Fibroblast of villous mesenchyme (primary cell): ENCODE measurements at regions not wholly inside any gene's neighbourhood (a gene's known extent, or its start where the extent isn't known, plus 50 kb on each side); places are given as distances from the start of the nearest gene placed in this dataset.

ENCODE experiments used
- DNase-seq: peaks from one replicate; pipeline ENCODE4 v3.0.0-alpha.2; 2010; ENCODE audit warnings: low read depth
- H3K4me3 ChIP-seq: 2 replicates; pipeline ENCODE4 v1.5.1; 2011; ENCODE audit warnings: low read depth, mild to moderate bottlenecking, low read length
- TF ChIP-seq, protein P1 (sequence below): IDR thresholded peaks from 2 replicates; pipeline ENCODE4 v1.5.1; 2012; ENCODE audit warnings: low read depth, mild to moderate bottlenecking, low read length; ENCODE audit not compliant: insufficient read depth

DNA sequence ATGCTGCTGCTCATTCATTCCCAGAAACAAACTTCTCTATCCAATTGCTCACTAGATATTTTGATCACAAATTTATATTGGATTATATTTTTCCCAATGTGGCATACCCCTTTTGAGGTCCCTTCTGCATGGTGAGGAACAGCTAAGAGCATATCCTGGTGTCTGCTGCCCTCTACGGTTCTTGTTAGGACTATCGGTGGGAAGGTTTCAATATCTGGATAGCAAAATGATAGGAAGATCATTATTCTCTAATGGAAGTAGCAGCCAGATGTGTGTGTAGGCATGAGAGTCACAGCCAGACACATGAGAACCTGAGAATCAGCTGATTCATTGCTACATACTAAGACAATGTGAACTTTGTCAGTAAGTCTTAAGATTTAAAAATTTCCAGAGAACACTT lies 1422.4 kb upstream of the MIR17HG start:
- H3K4me3 ChIP-seq: no peak overlapping the region
- no peak for DNase-seq
- TF ChIP-seq, protein P1, sequence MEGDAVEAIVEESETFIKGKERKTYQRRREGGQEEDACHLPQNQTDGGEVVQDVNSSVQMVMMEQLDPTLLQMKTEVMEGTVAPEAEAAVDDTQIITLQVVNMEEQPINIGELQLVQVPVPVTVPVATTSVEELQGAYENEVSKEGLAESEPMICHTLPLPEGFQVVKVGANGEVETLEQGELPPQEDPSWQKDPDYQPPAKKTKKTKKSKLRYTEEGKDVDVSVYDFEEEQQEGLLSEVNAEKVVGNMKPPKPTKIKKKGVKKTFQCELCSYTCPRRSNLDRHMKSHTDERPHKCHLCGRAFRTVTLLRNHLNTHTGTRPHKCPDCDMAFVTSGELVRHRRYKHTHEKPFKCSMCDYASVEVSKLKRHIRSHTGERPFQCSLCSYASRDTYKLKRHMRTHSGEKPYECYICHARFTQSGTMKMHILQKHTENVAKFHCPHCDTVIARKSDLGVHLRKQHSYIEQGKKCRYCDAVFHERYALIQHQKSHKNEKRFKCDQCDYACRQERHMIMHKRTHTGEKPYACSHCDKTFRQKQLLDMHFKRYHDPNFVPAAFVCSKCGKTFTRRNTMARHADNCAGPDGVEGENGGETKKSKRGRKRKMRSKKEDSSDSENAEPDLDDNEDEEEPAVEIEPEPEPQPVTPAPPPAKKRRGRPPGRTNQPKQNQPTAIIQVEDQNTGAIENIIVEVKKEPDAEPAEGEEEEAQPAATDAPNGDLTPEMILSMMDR: peak; percentile 30

DNA sequence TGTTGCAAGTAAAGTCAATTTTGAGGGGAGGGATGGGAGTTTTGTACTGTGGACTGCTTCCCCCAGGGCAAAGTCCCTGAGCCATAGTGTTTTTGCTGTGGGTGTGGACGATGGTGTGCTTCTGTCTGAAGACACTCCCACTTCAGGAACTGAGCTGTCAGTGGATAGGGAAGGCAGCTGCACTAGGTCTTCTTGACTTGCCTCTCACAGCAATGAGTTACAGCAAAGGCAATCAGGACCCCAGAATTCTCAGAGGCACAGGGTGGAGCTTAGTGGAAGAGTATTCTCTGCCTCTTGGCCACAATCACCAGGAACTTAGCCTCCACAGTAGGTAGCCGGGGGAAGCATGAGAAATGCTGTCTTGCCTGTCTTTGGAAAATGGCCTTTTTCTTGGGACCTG lies 1416.6 kb upstream of the MIR17HG start:
- DNase-seq: no peak
- H3K4me3 ChIP-seq: no peak overlapping the region
- TF ChIP-seq, protein P1: no peak

DNA sequence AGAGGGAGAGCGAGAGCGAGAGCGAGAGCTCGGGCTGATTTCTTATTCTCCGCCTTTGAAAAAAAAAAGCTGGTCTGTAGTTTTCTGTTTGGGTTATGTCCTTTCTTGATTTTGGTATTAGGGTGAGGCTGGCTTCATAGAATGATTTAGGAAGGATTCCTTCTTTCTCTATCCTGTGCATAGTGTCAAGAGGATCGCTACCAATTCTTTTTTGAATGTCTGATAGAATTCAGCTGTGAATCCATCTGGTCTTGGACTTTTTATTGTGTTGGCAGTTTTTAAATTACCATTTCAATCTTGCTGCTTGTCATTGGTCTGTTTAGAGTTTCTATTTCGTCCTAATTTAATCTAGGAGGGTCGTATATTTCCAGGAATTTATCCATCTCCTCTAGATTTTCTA lies 1414.6 kb upstream of the MIR17HG start:
- TF ChIP-seq, protein P1: no peak
- no peak for DNase-seq
- no peak overlapping the region for H3K4me3 ChIP-seq

DNA sequence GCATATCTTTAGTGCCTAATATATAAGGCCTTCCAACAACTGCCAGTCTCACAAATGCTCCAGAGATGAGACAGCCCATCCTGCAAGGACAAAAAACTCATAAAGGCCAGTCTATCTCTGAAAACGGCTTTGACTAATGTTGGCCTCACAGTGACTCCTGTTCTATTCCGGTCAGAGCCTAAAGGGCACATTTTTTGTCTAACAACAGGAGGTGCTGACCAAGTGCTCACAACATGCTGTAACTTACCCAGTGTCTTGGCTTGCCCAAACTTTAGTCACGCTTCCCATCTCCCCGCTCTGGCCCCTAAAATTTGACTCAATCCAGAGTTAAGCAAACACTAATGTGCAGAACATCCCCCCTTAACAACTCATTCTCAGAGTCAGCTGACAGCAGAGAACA lies 1411.2 kb upstream of the MIR17HG start:
- no peak for DNase-seq
- TF ChIP-seq, protein P1: no peak
- no peak overlapping the region for H3K4me3 ChIP-seq

DNA sequence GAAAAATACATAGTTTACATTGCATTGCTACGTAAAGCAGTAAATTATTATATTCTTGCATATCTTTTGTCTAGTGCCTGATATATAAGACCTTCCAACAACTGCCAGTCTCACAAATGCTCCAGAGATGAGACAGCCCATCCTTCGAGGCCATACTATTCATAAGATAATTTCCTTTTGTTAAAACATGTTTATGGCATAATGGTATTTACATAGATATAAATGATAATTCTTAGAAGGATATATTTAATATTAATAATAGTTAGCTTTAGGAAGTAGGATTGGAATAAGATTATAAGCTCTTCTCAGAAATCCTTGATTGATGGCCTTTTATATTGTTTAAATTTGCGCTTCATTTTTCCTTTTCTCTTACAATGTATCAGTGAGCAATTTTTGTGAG lies 1410.1 kb upstream of the MIR17HG start:
- TF ChIP-seq, protein P1: no peak
- DNase-seq: no peak
- no peak overlapping the region for H3K4me3 ChIP-seq

DNA sequence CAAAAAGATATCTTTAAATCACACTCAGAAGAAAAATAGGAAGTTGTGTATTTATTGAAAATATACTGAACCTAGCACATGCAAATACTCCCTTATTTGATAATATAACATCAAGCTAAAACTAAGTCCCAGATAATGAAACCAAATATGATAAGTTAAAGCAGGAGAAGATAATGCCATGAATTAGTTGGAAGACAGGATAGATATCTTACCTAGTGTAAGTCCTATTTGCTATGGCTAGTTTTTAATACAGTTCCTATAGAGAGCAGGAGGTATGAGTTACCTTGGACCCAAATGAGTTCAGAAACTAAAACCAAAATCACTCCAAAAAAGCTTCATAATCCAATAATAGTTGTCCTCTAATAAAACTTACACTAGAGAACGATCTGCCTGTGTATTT lies 1407.1 kb upstream of the MIR17HG start:
- TF ChIP-seq, protein P1: no peak
- DNase-seq: no peak
- H3K4me3 ChIP-seq: no peak overlapping the region

DNA sequence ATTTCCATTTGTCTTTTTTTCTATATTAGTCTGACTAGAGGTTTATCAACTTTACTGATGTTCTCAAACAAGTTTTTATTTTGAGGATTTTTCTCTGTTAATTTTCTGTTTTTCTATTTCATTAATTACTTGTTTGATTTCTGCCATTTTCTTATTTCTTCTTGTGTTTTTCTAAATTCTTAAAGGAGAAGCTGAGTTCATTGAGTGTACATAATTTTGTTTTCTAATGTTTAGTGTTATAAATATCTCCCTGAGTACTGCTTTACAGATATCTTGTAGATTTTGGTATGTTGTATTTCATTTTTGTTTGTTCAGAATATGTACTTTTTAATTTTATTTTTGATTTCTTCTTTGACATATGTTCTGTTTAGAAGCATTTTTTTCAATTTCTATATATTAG lies 1404.3 kb upstream of the MIR17HG start:
- H3K4me3 ChIP-seq: no peak overlapping the region
- no peak for DNase-seq
- TF ChIP-seq, protein P1: no peak
